ENCODE measurements at regions not wholly inside any gene's neighbourhood (a gene's known extent, or its start where the extent isn't known, plus 50 kb on each side); places are given as distances from the start of the nearest gene placed in this dataset.
A peak's percentile ranks its signal among the peaks of the same experiment; 100 is the strongest.
"Not testable (repeated sequence)": the region's sequence is repeated elsewhere in the genome, so short reads cannot be mapped to it uniquely, and the experiment has no call there.

DNA sequence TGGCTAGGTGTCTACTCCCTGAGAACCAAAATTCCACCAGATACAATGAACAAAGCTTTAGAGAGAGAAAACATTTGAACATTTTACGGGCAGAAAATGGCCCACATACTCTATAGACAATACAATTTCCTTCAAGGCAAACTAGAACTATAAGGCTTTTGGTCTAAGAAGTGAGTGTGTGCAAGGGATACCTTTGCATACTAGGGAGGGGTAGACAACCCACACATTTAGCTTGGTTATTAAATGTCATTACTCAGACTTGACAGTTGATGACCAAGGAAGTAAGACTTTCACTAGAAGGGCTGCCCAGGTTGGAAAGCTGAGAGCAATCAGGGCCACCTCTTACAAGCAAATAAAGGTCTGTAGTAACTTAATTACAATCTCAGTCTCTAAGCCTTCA is 64.0 kb upstream of the PLEKHM1 start:
- DNase-seq = not testable (repeated sequence)

- DNase-seq = not testable (repeated sequence)
Observed at GRCh38 chr17:45558821-45559220, 68.3 kb upstream of the PLEKHM1 start.

- not testable (repeated sequence) for DNase-seq
Observed at GRCh38 chr17:45562868-45563267, 72.3 kb upstream of the PLEKHM1 start.

- not testable (repeated sequence) for DNase-seq
Observed at GRCh38 chr17:45563283-45563682, 72.8 kb upstream of the PLEKHM1 start.

DNA sequence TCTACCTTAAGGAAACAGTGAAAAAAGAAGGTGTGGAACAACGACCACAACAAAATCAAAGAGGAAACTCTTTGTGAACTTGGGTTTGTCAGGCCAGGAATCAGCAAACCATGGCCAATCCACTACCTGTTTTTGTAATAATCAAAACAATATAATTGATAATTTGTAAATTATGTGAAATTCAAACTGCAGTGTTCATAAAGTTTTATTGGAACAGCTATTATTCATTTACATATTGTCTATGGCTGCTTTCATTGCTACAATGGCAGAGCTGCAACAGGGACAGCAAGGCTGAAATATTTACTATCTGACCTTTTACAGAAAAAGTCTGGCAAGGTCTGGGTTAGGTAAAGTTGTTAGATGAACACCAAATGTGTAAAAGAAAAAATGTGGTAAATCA is 77.8 kb upstream of the PLEKHM1 start:
- not testable (repeated sequence) for DNase-seq

DNA sequence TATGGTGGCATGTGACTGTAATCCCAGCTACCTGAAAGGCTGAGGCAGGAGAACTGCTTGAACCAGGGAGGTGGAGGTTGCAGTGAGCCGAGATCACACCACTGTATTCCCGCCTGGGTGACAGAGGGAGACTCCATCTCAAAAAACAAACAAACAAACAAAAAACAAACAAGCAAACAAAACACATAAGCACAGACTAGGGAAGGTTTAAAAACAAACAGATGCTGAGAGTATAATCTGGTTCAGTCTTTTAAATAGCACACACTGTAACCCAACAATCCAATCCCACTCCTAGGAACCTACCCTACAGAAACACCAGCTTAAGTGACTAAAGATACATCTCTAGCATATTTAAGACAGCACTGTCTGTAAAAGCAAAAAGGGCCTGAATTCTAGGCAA is 82.8 kb upstream of the PLEKHM1 start:
- DNase-seq = not testable (repeated sequence)

GRCh38 chr17:45573924-45574770 is 83.6 kb upstream of the PLEKHM1 start:
- no peak for DNase-seq

GRCh38 chr17:45575126-45575885 is 84.8 kb upstream of the PLEKHM1 start:
- DNase-seq = no peak

DNA sequence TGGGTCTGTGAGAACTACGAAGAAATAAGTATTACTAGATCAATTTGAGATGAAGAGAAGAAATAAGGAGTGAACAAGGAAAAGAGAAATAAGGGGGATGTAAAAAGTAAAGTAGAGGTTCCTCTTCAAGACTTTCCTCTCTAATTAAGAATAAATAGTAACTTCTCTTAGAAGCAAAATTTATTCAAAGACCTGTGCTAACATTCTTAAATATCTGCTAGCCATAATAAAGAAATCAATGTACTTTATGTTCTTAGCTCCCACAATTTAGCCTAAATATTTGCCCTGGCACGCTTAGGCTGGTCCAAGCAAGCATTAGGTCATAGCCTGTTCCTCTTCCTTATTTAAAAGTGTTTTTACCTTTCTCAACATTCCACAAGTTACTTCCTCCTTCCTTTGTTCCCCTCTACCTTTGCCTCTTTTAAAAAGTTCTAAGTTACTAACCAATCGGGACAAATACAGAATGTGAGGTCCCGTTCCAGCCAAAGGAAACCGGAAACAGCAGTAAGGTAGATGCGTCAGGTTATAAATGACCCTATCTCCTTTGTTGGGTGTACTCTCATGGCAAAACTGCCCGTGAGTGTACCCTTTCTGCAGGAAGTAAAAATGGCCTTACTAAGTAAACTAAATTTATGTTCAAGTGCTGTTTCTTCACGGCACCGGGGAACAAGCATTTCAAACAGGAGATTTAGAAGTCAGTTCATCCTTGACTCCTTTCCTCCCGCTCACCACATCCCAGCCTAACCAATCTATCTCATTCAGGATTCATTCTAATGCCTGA is 86.2 kb upstream of the PLEKHM1 start:
- not testable (repeated sequence) for DNase-seq

GRCh38 chr17:45577571-45578279 is 87.2 kb upstream of the PLEKHM1 start:
- no peak for DNase-seq

DNA sequence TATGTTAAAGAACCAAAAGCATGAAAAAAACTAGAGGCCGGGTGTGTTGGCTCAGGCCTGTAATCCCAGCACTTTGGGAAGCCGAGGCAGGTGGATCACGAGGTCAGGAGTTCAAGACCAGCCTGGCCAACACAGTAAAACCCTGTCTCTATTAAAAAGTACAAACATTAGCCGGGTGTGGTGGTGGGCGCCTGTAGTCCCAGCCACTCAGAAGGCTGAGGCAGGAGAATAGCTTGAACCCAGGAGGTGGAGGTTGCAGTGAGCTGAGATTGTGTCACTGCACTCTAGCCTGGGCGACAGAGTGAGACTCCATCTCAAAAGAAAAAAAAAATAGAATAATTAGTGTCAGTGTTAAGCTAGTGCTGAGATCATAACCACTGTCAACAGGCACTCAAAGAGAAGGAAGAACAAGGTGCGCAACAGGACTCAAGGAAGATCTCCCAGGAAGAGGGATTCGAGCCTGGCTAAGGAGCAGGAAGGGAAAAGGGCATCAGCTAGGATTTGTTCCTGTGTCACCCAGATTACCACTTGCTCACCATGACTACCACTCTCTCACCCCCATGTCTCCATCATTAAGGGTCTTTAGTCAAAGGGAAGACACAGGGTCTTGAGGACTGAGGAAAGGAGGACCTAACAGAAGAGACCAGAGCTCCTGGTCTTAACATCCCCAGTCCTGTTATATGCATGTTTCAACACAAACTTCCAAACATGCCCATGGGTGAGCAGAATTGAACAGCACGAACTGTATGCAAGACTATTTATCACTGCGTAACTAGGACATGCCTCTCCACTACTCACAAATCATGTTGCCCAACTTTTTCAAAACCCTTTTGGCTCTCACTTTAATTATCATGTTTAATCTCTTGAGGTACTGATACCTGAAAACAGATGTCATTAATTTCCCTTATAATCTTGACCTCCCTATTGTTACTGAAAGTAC is 88.3 kb upstream of the PLEKHM1 start:
- DNase-seq = no peak

DNA sequence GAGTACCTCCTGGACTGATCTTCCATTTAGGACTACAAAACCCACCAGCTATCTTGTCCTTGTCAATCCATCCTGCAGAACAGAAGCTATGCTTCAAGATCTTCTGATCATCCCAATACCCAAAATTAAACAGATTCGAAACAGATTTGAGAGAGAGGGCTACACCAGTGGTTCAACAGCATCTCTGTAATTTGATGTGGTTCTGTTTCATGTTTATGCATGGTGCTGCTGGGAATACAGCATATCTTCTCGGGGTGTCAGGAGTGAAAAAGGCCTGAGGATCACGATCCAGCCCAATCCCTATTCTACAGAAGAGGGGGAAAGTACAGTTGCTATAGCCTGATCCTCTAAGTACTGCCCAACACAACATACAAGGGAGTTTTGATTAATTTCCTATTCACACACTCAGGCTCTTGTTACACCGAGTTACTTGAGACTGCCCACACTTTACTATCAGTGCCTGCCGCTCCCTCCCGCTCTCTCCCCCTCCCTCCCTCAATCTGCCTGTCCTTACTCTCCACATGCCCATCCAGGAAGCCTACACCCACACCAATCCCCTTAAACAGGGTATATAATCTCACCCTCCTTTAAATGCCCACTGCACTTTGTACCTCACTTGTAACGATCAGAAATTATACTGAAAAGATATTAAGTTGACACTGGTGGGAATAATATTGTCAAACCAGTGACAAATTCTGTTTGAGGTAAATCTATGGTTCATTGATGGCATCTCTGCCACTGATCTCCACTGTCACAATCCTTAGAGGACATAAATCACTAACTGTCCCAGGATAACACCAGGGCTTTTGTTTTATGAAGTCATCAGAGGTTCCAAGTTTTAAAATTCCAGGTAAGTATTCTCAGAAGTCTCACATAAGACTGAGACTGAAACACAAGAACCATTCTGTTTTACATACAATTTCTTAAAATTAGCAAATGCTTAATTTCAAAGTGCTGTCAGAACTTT is 89.3 kb upstream of the PLEKHM1 start:
- no peak for DNase-seq

GRCh38 chr17:45580924-45581323 is 90.4 kb upstream of the PLEKHM1 start:
- DNase-seq = no peak

DNA sequence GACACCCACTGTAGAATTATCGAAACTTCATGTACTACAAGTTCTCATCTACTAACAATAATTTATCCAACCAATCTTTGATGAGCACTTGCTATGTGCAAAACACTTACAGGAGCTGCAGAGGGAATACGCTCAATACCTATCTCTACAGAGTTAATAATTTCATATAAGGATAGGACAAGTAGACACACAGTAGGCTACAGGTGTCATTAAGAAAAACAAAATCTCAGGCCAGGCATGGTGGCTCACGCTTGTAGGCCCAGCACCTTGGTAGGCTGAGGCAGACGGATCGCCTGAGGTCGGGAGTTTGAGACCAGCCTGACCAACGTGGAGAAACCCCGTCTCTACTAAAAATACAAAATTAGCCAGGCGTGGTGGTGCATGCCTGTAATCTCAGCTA is 91.3 kb upstream of the PLEKHM1 start:
- DNase-seq = no peak

DNA sequence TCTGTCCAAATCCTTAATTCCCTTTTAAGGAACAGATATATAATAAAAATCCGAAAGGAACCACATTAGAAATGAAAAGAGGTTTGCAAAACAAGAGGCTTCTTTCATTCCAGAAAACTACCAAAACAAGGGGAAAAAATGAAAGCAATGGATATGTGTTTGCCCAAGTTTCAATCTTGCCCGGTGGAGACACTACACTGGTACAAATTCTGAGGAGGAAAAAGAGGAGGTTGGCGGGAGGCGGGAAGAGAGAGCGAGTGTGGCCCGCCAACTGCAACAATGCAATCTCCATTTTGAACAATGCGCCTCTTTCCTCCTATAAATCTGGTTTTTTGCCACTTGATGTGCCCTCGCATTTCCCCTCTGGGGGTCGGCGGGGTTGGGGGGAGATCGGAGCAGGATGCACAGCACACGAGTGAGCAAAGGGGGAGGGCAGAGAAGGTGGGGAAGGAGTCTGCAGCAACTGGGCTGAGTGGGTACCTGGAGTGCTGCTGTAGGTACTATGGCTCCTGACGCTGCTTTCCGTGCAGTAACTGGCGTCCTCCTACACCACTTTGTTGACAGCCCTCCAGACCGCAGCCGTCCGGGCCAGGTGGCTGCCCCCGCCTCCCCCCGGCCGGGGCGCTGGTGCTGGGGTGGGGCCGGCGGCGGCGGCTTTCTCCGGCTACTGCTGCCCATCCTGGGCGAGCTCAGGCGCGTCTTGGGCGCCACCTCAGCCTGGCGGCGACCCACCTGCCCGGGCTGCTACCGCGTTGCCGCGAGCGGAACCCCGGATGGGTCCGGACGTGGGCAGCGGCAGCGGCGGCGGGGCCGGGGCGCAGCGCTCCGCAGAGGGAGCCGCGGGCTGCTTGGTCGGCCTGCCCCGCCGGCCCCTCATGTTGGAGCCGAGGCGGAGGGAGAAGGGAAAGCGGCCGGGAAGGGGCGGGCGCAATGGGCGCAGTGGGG is 93.8 kb upstream of the PLEKHM1 start:
- peak; percentile 76 for DNase-seq

DNA sequence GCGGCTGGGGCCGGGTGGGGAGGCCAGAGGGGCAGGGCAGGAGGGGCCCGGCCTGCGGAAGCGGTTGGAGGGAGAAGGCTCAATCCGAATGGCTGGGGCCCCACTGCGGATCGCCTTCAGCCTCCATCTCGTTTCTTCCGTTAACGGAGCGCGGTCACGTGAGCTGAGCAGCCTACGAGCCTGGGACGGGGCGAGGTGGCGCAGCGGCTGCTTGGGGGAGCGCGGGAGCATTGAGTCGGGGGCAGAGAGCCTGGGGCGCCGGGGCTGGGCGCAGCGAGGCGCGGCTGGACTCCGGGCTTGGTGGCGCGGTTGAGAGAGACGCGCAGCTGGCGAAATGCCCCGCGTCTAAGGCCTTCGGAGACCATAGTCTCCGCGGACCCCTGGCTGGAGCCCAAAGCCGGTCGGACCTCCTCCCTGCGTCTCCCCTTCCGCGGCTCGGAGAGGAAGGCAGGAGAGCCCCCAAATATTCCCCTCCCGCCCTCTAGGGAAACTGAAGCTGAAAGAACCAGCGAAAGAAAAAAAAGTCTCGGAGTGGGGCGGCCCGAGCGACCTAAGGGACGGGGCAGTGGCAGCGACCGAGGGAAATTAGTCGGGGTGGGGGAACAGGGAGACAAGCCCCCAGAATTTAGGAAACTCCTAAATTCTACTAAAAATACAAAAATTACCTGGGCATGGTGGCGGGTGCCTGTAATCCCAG is 94.7 kb upstream of the PLEKHM1 start:
- peak; percentile 82 for DNase-seq

DNA sequence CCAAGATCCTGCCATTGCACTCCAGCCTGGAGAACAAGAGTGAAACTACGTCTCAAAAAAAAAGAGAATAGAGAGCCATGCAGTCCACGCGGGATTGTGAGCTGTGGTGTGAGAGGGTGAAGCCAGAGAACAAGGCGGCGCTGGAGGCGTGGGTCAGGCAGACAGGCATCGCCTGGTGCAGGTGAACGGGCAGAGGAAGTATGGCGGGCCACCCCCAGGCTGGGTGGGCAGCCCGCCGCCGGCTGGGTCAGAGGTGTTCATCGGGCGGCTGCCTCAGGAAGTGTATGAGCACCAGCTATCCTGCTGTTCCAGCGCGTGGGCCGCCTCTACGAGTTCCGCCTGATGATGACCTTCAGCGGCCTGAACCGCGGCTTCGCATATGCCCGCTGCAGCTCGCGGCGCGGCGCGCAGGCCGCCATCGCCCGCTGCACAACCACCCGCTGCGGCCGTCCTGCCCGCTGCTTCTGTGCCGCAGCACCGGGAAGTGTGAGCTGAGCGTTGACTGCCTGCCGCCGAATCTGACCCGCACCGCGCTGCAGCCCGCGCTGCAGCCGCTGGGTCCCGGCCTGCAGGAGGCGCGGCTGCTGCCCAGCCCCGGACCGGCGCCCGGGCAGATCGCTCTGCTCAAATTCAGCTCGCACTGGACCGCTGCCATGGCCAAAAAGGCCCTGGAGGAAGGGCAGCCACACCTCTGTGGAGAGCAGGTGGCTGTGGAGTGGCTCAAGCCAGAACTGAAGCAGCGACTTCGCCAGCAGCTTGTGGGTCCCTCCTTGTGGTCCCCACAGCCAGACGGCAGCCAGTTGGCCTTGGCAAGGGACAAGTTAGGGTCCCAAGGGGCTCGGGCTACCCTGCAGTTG is 95.5 kb upstream of the PLEKHM1 start:
- peak; percentile 42 for DNase-seq

GRCh38 chr17:45586651-45586934 is 96.1 kb upstream of the PLEKHM1 start:
- not testable (repeated sequence) for DNase-seq
